CD14-positive monocyte (primary cell): ENCODE measurements at regions not wholly inside any gene's neighbourhood (a gene's known extent, or its start where the extent isn't known, plus 50 kb on each side); places are given as distances from the start of the nearest gene placed in this dataset.

Experiments
- DNase-seq, 3 donors: peaks; one replicate each; pipeline ENCODE4 v3.0.0-alpha.2; 2011 to 2022
- H2AFZ ChIP-seq: 2 replicates; pipeline ENCODE4 v1.6.0; 2012; ENCODE audit warnings: mild to moderate bottlenecking, low read depth, low read length, inconsistent platforms; ENCODE audit not compliant: insufficient read depth, poor library complexity, severe bottlenecking
- H3K27ac ChIP-seq, 2 donors: 1 replicate in 1 of 2; 2 replicates in 1 of 2; pipeline ENCODE4 v1.5.1; 2012 to 2013; ENCODE audit warnings: low read length in 2 of 2, control low read depth in 1 of 2, inconsistent platforms in 1 of 2, low read depth in 1 of 2, mild to moderate bottlenecking in 1 of 2
- H3K27me3 ChIP-seq, 2 donors: one replicate each; pipeline versions ENCODE4 v1.6.0 to v1.6.1; 2011 to 2013; ENCODE audit warnings: low read length in 2 of 2; ENCODE audit not compliant: control insufficient read depth in 2 of 2, insufficient read depth in 2 of 2
- H3K36me3 ChIP-seq, 2 donors: replicated peaks in 1 of 2; 1 replicate in 1 of 2; 2 replicates in 1 of 2; pipeline versions ENCODE4 v1.5.1 to v1.6.1; 2012 to 2013; ENCODE audit warnings: low read length in 2 of 2, control low read depth in 1 of 2, inconsistent platforms in 1 of 2, mild to moderate bottlenecking in 1 of 2; ENCODE audit not compliant: insufficient read depth in 2 of 2, control insufficient read depth in 1 of 2
- H3K4me1 ChIP-seq, 2 donors: 1 replicate in 1 of 2; 2 replicates in 1 of 2; pipeline versions ENCODE4 v1.5.1 to v1.6.1; 2012 to 2013; ENCODE audit warnings: low read length in 2 of 2, control low read depth in 1 of 2, inconsistent platforms in 1 of 2, mild to moderate bottlenecking in 1 of 2, moderate library complexity in 1 of 2; ENCODE audit not compliant: insufficient read depth in 2 of 2, control insufficient read depth in 1 of 2
- H3K4me2 ChIP-seq: replicated peaks from 2 replicates; pipeline ENCODE3; 2012; ENCODE audit warnings: low read length, moderate library complexity, mild to moderate bottlenecking; ENCODE audit not compliant: poor library complexity, severe bottlenecking; ENCODE audit errors: extremely low read depth
- H3K4me3 ChIP-seq, 3 experiments: fragments of 200-600 bp in 1 of 3; sonication (generic) in 1 of 3; replicated peaks in 1 of 3; 1 replicate in 2 of 3; 2 replicates in 1 of 3; pipeline ENCODE4 v1.5.1; 2011 to 2013; ENCODE audit warnings: low read length in 3 of 3, mild to moderate bottlenecking in 3 of 3, control low read depth in 2 of 3, low read depth in 2 of 3, inconsistent platforms in 1 of 3, moderate library complexity in 1 of 3
- H3K79me2 ChIP-seq: 2 replicates; pipeline ENCODE4 v1.6.0; 2012; ENCODE audit warnings: mild to moderate bottlenecking, control low read depth, inconsistent platforms, low read length, moderate library complexity; ENCODE audit not compliant: insufficient read depth
- H3K9ac ChIP-seq: 2 replicates; pipeline ENCODE4 v1.6.0; 2017; ENCODE audit warnings: low read length, mild to moderate bottlenecking; ENCODE audit not compliant: insufficient read depth, poor library complexity, severe bottlenecking
- H3K9me3 ChIP-seq, 2 donors: replicated peaks in 1 of 2; 1 replicate in 1 of 2; 2 replicates in 1 of 2; pipeline versions ENCODE4 v1.5.1 to v1.6.1; 2012 to 2013; ENCODE audit warnings: low read length in 2 of 2, control low read depth in 1 of 2; ENCODE audit not compliant: control insufficient read depth in 1 of 2, insufficient read depth in 1 of 2
- H4K20me1 ChIP-seq: 2 replicates; pipeline ENCODE4 v1.6.0; 2012; ENCODE audit warnings: mild to moderate bottlenecking, low read length, control low read depth, moderate library complexity; ENCODE audit not compliant: insufficient read depth
- H3K27ac Mint-ChIP-seq, 7 donors: one replicate each; pipeline ENCODE4 v1.8.0; 2020; ENCODE audit warnings: mild to moderate bottlenecking in 7 of 7, mixed read lengths in 7 of 7, moderate library complexity in 6 of 7, inconsistent platforms in 2 of 7
- H3K27me3 Mint-ChIP-seq, 3 donors: one replicate each; pipeline ENCODE4 v1.8.0; 2021 to 2022; ENCODE audit warnings: low read depth in 3 of 3, mild to moderate bottlenecking in 3 of 3, mixed read lengths in 3 of 3, moderate library complexity in 3 of 3, inconsistent platforms in 1 of 3
- H3K36me3 Mint-ChIP-seq, 2 donors: one replicate each; pipeline ENCODE4 v1.8.0; 2020; ENCODE audit warnings: mixed read lengths in 2 of 2, inconsistent platforms in 1 of 2, mild to moderate bottlenecking in 1 of 2
- H3K4me1 Mint-ChIP-seq: one replicate; pipeline ENCODE4 v1.8.0; 2020; ENCODE audit warnings: mild to moderate bottlenecking, mixed read lengths
- H3K4me3 Mint-ChIP-seq, 2 donors: one replicate each; pipeline ENCODE4 v1.8.0; 2020; ENCODE audit warnings: mild to moderate bottlenecking in 2 of 2, mixed read lengths in 2 of 2, moderate library complexity in 1 of 2
- H3K9me3 Mint-ChIP-seq, 7 donors: one replicate each; pipeline ENCODE4 v1.8.0; 2020 to 2022; ENCODE audit warnings: mixed read lengths in 7 of 7, mild to moderate bottlenecking in 6 of 7, moderate library complexity in 6 of 7, inconsistent platforms in 2 of 7
- CTCF ChIP-seq: fragments of 200-600 bp; IDR thresholded peaks from one replicate; pipeline ENCODE4 v1.8.0; 2022; ENCODE audit warnings: antibody characterized with exemption, mild to moderate bottlenecking
- WGBS: methylation state at CpG from one replicate; pipeline ENCODE4 v1.1.5; 2013; ENCODE audit warnings: missing lambda C conversion rate; ENCODE audit not compliant: insufficient coverage; 5-methylcytosine and 5-hydroxymethylcytosine counted together
- intact Hi-C, 2 donors: fragments of 100-400 bp; cut with micrococcal nuclease; formaldehyde crosslinking; loops; one replicate each; pipeline versions ENCODE4 v1.15.0 to v1.15.1; 2023

- no peak for DNase-seq
- Mint-ChIP-seq H3K36me3 (no peaks in the 10 kb centered on the region), H3K27me3 (no peaks in the 10 kb centered on the region), H3K4me3 (no peak overlapping the region), H3K9me3 (no peaks in the 10 kb centered on the region), H3K4me1 (peaks cover 3% of the 10 kb centered on the region), H3K27ac (no peak overlapping the region)
- Histone ChIP-seq H3K9ac (no peak overlapping the region), H3K79me2 (no peaks in the 10 kb centered on the region), H3K27ac (no peak overlapping the region), H2AFZ (no peak overlapping the region), H3K9me3 (no peaks in the 10 kb centered on the region), H3K4me2 (no peak overlapping the region), H3K27me3 (no peaks in the 10 kb centered on the region), H3K4me1 (no peaks in the 10 kb centered on the region), H4K20me1 (no peaks in the 10 kb centered on the region), H3K36me3 (no peaks in the 10 kb centered on the region), H3K4me3 (no peak overlapping the region)
- intact Hi-C loops, result no loop called here
- WGBS, result no CpG with 5 or more reads among the region's 2 CpGs
- TF ChIP-seq CTCF, result no peak
Measured at GRCh38 chr2:213224366-213224765, 59.9 kb upstream of the SPAG16 start.

GRCh38 chr2:213225866-213226265 lies 58.4 kb upstream of the SPAG16 start:
- Histone ChIP-seq H3K27ac (no peak overlapping the region), H3K4me2 (no peak overlapping the region), H3K4me1 (no peaks in the 10 kb centered on the region), H4K20me1 (no peaks in the 10 kb centered on the region), H3K4me3 (no peak overlapping the region), H3K36me3 (no peaks in the 10 kb centered on the region), H3K79me2 (no peaks in the 10 kb centered on the region), H3K27me3 (no peaks in the 10 kb centered on the region), H3K9ac (no peak overlapping the region), H3K9me3 (no peaks in the 10 kb centered on the region), H2AFZ (no peak overlapping the region)
- 100% methylated on average over 1 of the region's 4 CpGs for WGBS
- no peaks in the 10 kb centered on the region for H3K27me3 Mint-ChIP-seq
- no peak for TF ChIP-seq CTCF
- H3K36me3 Mint-ChIP-seq, result no peaks in the 10 kb centered on the region
- DNase-seq, result no peak
- H3K27ac Mint-ChIP-seq, result no peak overlapping the region
- no peaks in the 10 kb centered on the region for H3K9me3 Mint-ChIP-seq
- peaks cover 3% of the 10 kb centered on the region for H3K4me1 Mint-ChIP-seq
- intact Hi-C loops, result no loop called here
- H3K4me3 Mint-ChIP-seq, result no peak overlapping the region
